ENCODE measurements at regions not wholly inside any gene's neighbourhood (a gene's known extent, or its start where the extent isn't known, plus 50 kb on each side); places are given as distances from the start of the nearest gene placed in this dataset.

GRCh38 chr11:91981995-91982394 is 242.6 kb upstream of the FAT3 start:
- H3K4me2 ChIP-seq (replicated peaks; ENCODE audit: low read depth, low read length, poor library complexity, severe bottlenecking): no peak overlapping the region
- ChIA-PET POLR2A (no interaction called here), CTCF (no interaction called here)
- no peaks in the 10 kb centered on the region for H3K27me3 Mint-ChIP-seq
- H3K4me1 Mint-ChIP-seq: no peaks in the 10 kb centered on the region
- no CpG with 5 or more reads among the region's 1 CpG for WGBS (ENCODE audit: insufficient coverage)
- H3K9me3 ChIP-seq (ENCODE audit: control extremely low read depth in 1 of 3, control insufficient read depth in 2 of 3, insufficient read depth in 1 of 3, low read length in 2 of 3): peaks cover 0 to 4% (median 0%) of the 10 kb centered on the region in 3 donors
- no peak for TF ChIP-seq EZH2 (IDR thresholded peaks at IDR 0.05; ENCODE audit: borderline replicate concordance, insufficient read depth, low read depth, low read length, poor library complexity, severe bottlenecking)
- no peak for TF ChIP-seq CTCF (IDR thresholded peaks at IDR 0.05)
- no peak overlapping the region for H3K27ac ChIP-seq (ENCODE audit: low read length in 2 of 2)
- peaks cover 5% of the 10 kb centered on the region for H3K9me3 Mint-ChIP-seq (ENCODE audit: insufficient read depth)
- no peaks in the 10 kb centered on the region for H3K36me3 ChIP-seq (replicated peaks in 1 of 2; ENCODE audit: control extremely low read depth in 1 of 2, control insufficient read depth in 1 of 2, extremely low read depth in 1 of 2, insufficient read depth in 2 of 2, low read length in 1 of 2)
- intact Hi-C loops (cut with micrococcal nuclease): no loop called here
- H4K20me1 ChIP-seq (ENCODE audit: control insufficient read depth, insufficient read depth, low read length, poor library complexity, severe bottlenecking): no peaks in the 10 kb centered on the region
- H3K9ac ChIP-seq (ENCODE audit: low read length): no peak overlapping the region
- no peak overlapping the region for H3K4me3 Mint-ChIP-seq
- ATAC-seq (ENCODE audit: low read depth) (no peak), DNase-seq (no peak)
- no peaks in the 10 kb centered on the region for H3K4me1 ChIP-seq (ENCODE audit: control insufficient read depth in 2 of 2, insufficient read depth in 2 of 2, low read length in 2 of 2)
- H3K27me3 ChIP-seq (replicated peaks in 1 of 4; ENCODE audit: control extremely low read depth in 1 of 4, control insufficient read depth in 3 of 4, insufficient read depth in 4 of 4, low read length in 3 of 4): no peaks in the 10 kb centered on the region
- no peak overlapping the region for H3K4me3 ChIP-seq (ENCODE audit: control extremely low read depth in 1 of 5, extremely low read depth in 1 of 5, insufficient read depth in 1 of 5, low read depth in 2 of 5, low read length in 4 of 5)
- H2AFZ ChIP-seq (ENCODE audit: insufficient read depth, low read depth, low read length, poor library complexity, severe bottlenecking): no peak overlapping the region
- H3K79me2 ChIP-seq (ENCODE audit: control insufficient read depth, insufficient read depth, low read length): no peaks in the 10 kb centered on the region
- no peak overlapping the region for H3K27ac Mint-ChIP-seq

- no peaks in the 10 kb centered on the region for H3K27me3 Mint-ChIP-seq
- no peak overlapping the region for H3K27ac ChIP-seq (ENCODE audit: low read length in 2 of 2)
- ChIA-PET POLR2A (no interaction called here), CTCF (no interaction called here)
- H3K4me1 Mint-ChIP-seq: no peaks in the 10 kb centered on the region
- TF ChIP-seq CTCF (IDR thresholded peaks at IDR 0.05) (no peak), EZH2 (IDR thresholded peaks at IDR 0.05; ENCODE audit: borderline replicate concordance, insufficient read depth, low read depth, low read length, poor library complexity, severe bottlenecking) (no peak)
- peaks cover 0 to 4% (median 0%) of the 10 kb centered on the region in 3 donors for H3K9me3 ChIP-seq (ENCODE audit: control extremely low read depth in 1 of 3, control insufficient read depth in 2 of 3, insufficient read depth in 1 of 3, low read length in 2 of 3)
- DNase-seq: no peak
- H3K9ac ChIP-seq (ENCODE audit: low read length): no peak overlapping the region
- H3K27ac Mint-ChIP-seq: no peak overlapping the region
- H3K4me1 ChIP-seq (ENCODE audit: control insufficient read depth in 2 of 2, insufficient read depth in 2 of 2, low read length in 2 of 2): no peaks in the 10 kb centered on the region
- no peak overlapping the region for H3K4me3 ChIP-seq (ENCODE audit: control extremely low read depth in 1 of 5, extremely low read depth in 1 of 5, insufficient read depth in 1 of 5, low read depth in 2 of 5, low read length in 4 of 5)
- no CpG with 5 or more reads among the region's 1 CpG for WGBS (ENCODE audit: insufficient coverage)
- H3K79me2 ChIP-seq (ENCODE audit: control insufficient read depth, insufficient read depth, low read length): no peaks in the 10 kb centered on the region
- no peaks in the 10 kb centered on the region for H4K20me1 ChIP-seq (ENCODE audit: control insufficient read depth, insufficient read depth, low read length, poor library complexity, severe bottlenecking)
- no peak overlapping the region for H3K4me2 ChIP-seq (replicated peaks; ENCODE audit: low read depth, low read length, poor library complexity, severe bottlenecking)
- H3K9me3 Mint-ChIP-seq (ENCODE audit: insufficient read depth): peaks cover 2% of the 10 kb centered on the region
- no peaks in the 10 kb centered on the region for H3K36me3 ChIP-seq (replicated peaks in 1 of 2; ENCODE audit: control extremely low read depth in 1 of 2, control insufficient read depth in 1 of 2, extremely low read depth in 1 of 2, insufficient read depth in 2 of 2, low read length in 1 of 2)
- H3K4me3 Mint-ChIP-seq: no peak overlapping the region
- intact Hi-C loops (cut with micrococcal nuclease): no loop called here
- ATAC-seq (ENCODE audit: low read depth): no peak
- no peaks in the 10 kb centered on the region for H3K27me3 ChIP-seq (replicated peaks in 1 of 4; ENCODE audit: control extremely low read depth in 1 of 4, control insufficient read depth in 3 of 4, insufficient read depth in 4 of 4, low read length in 3 of 4)
- H2AFZ ChIP-seq (ENCODE audit: insufficient read depth, low read depth, low read length, poor library complexity, severe bottlenecking): no peak overlapping the region
Measured at GRCh38 chr11:91979775-91980174, 244.8 kb upstream of the FAT3 start.
